ENCODE measurements at regions not wholly inside any gene's neighbourhood (a gene's known extent, or its start where the extent isn't known, plus 50 kb on each side); places are given as distances from the start of the nearest gene placed in this dataset.

DNA sequence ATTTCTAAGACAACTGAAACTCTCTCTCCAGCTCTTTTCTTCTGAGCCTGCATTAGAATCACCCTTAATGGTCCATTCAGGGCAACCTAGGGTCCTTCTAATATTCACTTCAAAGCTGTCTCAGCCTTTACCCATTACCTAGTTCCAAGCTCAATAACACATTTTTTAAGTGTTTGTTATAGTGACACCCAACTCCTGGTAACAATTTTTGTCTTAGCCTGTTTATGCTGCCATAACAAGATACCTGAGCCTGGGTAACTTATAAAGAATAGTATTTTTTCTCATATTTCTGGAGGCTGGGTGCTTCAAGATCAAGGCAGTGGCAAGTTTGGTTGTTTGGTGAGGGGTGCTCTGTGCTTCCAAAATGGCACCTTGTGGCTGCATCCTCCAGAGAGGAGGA, 531.5 kb upstream of the USP24 start:
- TF ChIP-seq NR2C2 (CRISPR knock-in tag; IDR thresholded peaks at IDR 0.05), result no peak
- TF ChIP-seq, protein P1, sequence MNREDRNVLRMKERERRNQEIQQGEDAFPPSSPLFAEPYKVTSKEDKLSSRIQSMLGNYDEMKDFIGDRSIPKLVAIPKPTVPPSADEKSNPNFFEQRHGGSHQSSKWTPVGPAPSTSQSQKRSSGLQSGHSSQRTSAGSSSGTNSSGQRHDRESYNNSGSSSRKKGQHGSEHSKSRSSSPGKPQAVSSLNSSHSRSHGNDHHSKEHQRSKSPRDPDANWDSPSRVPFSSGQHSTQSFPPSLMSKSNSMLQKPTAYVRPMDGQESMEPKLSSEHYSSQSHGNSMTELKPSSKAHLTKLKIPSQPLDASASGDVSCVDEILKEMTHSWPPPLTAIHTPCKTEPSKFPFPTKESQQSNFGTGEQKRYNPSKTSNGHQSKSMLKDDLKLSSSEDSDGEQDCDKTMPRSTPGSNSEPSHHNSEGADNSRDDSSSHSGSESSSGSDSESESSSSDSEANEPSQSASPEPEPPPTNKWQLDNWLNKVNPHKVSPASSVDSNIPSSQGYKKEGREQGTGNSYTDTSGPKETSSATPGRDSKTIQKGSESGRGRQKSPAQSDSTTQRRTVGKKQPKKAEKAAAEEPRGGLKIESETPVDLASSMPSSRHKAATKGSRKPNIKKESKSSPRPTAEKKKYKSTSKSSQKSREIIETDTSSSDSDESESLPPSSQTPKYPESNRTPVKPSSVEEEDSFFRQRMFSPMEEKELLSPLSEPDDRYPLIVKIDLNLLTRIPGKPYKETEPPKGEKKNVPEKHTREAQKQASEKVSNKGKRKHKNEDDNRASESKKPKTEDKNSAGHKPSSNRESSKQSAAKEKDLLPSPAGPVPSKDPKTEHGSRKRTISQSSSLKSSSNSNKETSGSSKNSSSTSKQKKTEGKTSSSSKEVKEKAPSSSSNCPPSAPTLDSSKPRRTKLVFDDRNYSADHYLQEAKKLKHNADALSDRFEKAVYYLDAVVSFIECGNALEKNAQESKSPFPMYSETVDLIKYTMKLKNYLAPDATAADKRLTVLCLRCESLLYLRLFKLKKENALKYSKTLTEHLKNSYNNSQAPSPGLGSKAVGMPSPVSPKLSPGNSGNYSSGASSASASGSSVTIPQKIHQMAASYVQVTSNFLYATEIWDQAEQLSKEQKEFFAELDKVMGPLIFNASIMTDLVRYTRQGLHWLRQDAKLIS (CRISPR knock-in tag; IDR thresholded peaks at IDR 0.05; ENCODE audit: borderline replicate concordance), result no peak
- TF ChIP-seq SP1 (CRISPR knock-in tag; conservative IDR thresholded peaks at IDR 0.05), result no peak
- TF ChIP-seq, protein P2, sequence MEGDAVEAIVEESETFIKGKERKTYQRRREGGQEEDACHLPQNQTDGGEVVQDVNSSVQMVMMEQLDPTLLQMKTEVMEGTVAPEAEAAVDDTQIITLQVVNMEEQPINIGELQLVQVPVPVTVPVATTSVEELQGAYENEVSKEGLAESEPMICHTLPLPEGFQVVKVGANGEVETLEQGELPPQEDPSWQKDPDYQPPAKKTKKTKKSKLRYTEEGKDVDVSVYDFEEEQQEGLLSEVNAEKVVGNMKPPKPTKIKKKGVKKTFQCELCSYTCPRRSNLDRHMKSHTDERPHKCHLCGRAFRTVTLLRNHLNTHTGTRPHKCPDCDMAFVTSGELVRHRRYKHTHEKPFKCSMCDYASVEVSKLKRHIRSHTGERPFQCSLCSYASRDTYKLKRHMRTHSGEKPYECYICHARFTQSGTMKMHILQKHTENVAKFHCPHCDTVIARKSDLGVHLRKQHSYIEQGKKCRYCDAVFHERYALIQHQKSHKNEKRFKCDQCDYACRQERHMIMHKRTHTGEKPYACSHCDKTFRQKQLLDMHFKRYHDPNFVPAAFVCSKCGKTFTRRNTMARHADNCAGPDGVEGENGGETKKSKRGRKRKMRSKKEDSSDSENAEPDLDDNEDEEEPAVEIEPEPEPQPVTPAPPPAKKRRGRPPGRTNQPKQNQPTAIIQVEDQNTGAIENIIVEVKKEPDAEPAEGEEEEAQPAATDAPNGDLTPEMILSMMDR (IDR thresholded peaks at IDR 0.05), result no peak
- TF ChIP-seq, protein P3, sequence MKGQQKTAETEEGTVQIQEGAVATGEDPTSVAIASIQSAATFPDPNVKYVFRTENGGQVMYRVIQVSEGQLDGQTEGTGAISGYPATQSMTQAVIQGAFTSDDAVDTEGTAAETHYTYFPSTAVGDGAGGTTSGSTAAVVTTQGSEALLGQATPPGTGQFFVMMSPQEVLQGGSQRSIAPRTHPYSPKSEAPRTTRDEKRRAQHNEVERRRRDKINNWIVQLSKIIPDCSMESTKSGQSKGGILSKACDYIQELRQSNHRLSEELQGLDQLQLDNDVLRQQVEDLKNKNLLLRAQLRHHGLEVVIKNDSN (CRISPR knock-in tag; IDR thresholded peaks at IDR 0.05), result no peak
- no peak for TF ChIP-seq NFYB (CRISPR knock-in tag; conservative IDR thresholded peaks at IDR 0.05; ENCODE audit: low read depth)
- TF ChIP-seq, protein P4, sequence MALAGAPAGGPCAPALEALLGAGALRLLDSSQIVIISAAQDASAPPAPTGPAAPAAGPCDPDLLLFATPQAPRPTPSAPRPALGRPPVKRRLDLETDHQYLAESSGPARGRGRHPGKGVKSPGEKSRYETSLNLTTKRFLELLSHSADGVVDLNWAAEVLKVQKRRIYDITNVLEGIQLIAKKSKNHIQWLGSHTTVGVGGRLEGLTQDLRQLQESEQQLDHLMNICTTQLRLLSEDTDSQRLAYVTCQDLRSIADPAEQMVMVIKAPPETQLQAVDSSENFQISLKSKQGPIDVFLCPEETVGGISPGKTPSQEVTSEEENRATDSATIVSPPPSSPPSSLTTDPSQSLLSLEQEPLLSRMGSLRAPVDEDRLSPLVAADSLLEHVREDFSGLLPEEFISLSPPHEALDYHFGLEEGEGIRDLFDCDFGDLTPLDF (CRISPR knock-in tag; IDR thresholded peaks at IDR 0.05), result no peak
- no peak for TF ChIP-seq TEAD4 (CRISPR knock-in tag; IDR thresholded peaks at IDR 0.05)
- TF ChIP-seq ZNF671 (CRISPR knock-in tag; IDR thresholded peaks at IDR 0.05), result no peak
